ENCODE measurements at regions not wholly inside any gene's neighbourhood (a gene's known extent, or its start where the extent isn't known, plus 50 kb on each side); places are given as distances from the start of the nearest gene placed in this dataset.

DNA sequence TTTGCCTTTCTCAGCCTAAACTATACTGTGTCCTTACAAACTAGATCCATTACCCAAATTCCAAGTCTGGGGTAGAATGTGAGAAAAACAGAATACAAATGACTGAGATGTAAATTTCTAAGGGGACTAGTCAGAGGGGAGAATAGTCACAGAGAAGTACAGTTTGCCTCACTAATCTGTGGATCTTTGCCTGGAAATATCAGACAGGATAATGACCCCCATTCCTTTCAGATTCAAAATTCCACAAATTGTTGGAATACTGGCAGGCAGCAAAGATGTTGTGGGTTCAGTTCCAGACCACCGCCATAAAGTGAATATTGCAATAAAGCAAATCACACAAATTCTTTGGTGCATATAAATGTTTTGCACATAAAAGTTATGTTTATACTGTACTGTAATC is 762.8 kb upstream of the NR2F2 start:
- Histone ChIP-seq H3K9ac (ENCODE audit: low read depth, low read length, poor library complexity, severe bottlenecking) (no peak overlapping the region), H3K9me2 (replicated peaks; ENCODE audit: low read depth, low read length) (no peaks in the 10 kb centered on the region), H3K4me2 (ENCODE audit: low read depth, low read length, poor library complexity, severe bottlenecking) (no peak overlapping the region), H2AFZ (ENCODE audit: low read length) (no peak overlapping the region), H3K79me2 (ENCODE audit: insufficient read depth, low read length) (no peaks in the 10 kb centered on the region), H3K4me3 (ENCODE audit: low read length, poor library complexity, severe bottlenecking) (no peak overlapping the region), H3F3A (ENCODE audit: low read depth) (no peaks in the 10 kb centered on the region), H4K20me1 (ENCODE audit: insufficient read depth, low read length, poor library complexity, severe bottlenecking) (no peaks in the 10 kb centered on the region), H3K9me3 (ENCODE audit: insufficient read depth, low read depth, low read length) (no peaks in the 10 kb centered on the region), H3K4me1 (ENCODE audit: insufficient read depth, low read length, poor library complexity, severe bottlenecking) (no peaks in the 10 kb centered on the region), H3K27me3 (ENCODE audit: insufficient read depth, low read length, poor library complexity, severe bottlenecking) (no peaks in the 10 kb centered on the region), H3K36me3 (ENCODE audit: insufficient read depth, low read length) (no peaks in the 10 kb centered on the region)
- TF ChIP-seq EZH2phosphoT487 (IDR thresholded peaks at IDR 0.05; ENCODE audit: borderline replicate concordance): no peak
- TF ChIP-seq, protein P1, sequence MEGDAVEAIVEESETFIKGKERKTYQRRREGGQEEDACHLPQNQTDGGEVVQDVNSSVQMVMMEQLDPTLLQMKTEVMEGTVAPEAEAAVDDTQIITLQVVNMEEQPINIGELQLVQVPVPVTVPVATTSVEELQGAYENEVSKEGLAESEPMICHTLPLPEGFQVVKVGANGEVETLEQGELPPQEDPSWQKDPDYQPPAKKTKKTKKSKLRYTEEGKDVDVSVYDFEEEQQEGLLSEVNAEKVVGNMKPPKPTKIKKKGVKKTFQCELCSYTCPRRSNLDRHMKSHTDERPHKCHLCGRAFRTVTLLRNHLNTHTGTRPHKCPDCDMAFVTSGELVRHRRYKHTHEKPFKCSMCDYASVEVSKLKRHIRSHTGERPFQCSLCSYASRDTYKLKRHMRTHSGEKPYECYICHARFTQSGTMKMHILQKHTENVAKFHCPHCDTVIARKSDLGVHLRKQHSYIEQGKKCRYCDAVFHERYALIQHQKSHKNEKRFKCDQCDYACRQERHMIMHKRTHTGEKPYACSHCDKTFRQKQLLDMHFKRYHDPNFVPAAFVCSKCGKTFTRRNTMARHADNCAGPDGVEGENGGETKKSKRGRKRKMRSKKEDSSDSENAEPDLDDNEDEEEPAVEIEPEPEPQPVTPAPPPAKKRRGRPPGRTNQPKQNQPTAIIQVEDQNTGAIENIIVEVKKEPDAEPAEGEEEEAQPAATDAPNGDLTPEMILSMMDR (conservative IDR thresholded peaks at IDR 0.05; ENCODE audit: low read length): no peak

DNA sequence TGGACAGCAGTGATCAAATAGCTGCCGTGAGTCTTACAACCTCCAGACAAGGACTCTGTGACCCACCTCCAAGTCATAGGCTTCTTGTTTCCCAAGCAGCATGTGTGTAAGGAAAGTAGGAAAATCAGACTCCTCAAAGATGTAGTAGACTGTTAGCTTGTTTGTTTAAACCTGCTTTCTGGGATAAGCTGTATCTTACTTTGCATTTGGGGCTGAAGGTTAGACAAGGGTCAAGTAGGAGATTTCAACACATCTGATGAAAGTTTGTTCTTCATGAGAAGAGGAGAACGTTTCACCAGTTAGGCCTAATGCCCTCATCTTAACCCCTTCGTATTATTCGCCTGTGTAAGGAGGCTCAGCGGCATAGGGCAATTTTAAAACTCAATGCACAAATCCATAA is 756.4 kb upstream of the NR2F2 start:
- H3K79me2 ChIP-seq (ENCODE audit: insufficient read depth, low read length): no peaks in the 10 kb centered on the region
- TF ChIP-seq, protein P1 (conservative IDR thresholded peaks at IDR 0.05; ENCODE audit: low read length): no peak
- TF ChIP-seq EZH2phosphoT487 (IDR thresholded peaks at IDR 0.05; ENCODE audit: borderline replicate concordance): no peak

DNA sequence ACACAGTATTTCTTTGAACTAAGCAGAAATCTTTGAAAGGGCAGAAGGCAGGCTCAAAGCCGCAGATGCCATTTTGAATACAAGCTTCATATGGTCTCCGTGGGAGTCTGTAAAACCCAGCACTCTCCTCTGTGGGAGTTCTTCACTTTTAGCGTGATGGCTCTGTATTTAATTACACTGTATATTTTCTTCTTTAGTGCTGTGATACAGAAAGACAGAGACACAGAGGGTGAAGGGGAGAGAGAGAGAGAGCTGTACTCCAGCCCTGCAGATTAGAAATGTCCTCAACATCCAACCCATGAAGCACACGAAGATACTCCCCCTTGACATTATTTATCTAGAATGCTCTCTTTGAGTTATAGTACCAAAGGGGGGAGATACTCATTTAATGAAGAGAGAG is 752.6 kb upstream of the NR2F2 start:
- H3K79me2 ChIP-seq (ENCODE audit: insufficient read depth, low read length): no peaks in the 10 kb centered on the region
- H3K4me2 ChIP-seq (ENCODE audit: low read depth, low read length, poor library complexity, severe bottlenecking): no peak overlapping the region
- no peaks in the 10 kb centered on the region for H3K9me3 ChIP-seq (ENCODE audit: insufficient read depth, low read depth, low read length)
- H3K4me3 ChIP-seq (ENCODE audit: low read length, poor library complexity, severe bottlenecking): no peak overlapping the region
- no peak overlapping the region for H2AFZ ChIP-seq (ENCODE audit: low read length)
- peaks cover 3% of the 10 kb centered on the region for H3K27me3 ChIP-seq (ENCODE audit: insufficient read depth, low read length, poor library complexity, severe bottlenecking)
- no peaks in the 10 kb centered on the region for H3K36me3 ChIP-seq (ENCODE audit: insufficient read depth, low read length)
- no peak overlapping the region for H3K9ac ChIP-seq (ENCODE audit: low read depth, low read length, poor library complexity, severe bottlenecking)
- no peaks in the 10 kb centered on the region for H3F3A ChIP-seq (ENCODE audit: low read depth)
- H3K9me2 ChIP-seq (replicated peaks; ENCODE audit: low read depth, low read length): no peaks in the 10 kb centered on the region
- no peaks in the 10 kb centered on the region for H4K20me1 ChIP-seq (ENCODE audit: insufficient read depth, low read length, poor library complexity, severe bottlenecking)
- TF ChIP-seq, protein P1 (conservative IDR thresholded peaks at IDR 0.05; ENCODE audit: low read length): no peak
- TF ChIP-seq EZH2phosphoT487 (IDR thresholded peaks at IDR 0.05; ENCODE audit: borderline replicate concordance): no peak
- no peaks in the 10 kb centered on the region for H3K4me1 ChIP-seq (ENCODE audit: insufficient read depth, low read length, poor library complexity, severe bottlenecking)

More for the DNA sequence above, 756.4 kb upstream of the NR2F2 start:
- H3F3A ChIP-seq (ENCODE audit: low read depth): no peaks in the 10 kb centered on the region
- no peaks in the 10 kb centered on the region for H3K36me3 ChIP-seq (ENCODE audit: insufficient read depth, low read length)
- no peaks in the 10 kb centered on the region for H4K20me1 ChIP-seq (ENCODE audit: insufficient read depth, low read length, poor library complexity, severe bottlenecking)
- no peaks in the 10 kb centered on the region for H3K4me1 ChIP-seq (ENCODE audit: insufficient read depth, low read length, poor library complexity, severe bottlenecking)
- no peak overlapping the region for H3K9ac ChIP-seq (ENCODE audit: low read depth, low read length, poor library complexity, severe bottlenecking)
- no peaks in the 10 kb centered on the region for H3K27me3 ChIP-seq (ENCODE audit: insufficient read depth, low read length, poor library complexity, severe bottlenecking)
- no peaks in the 10 kb centered on the region for H3K9me3 ChIP-seq (ENCODE audit: insufficient read depth, low read depth, low read length)
- no peak overlapping the region for H3K4me3 ChIP-seq (ENCODE audit: low read length, poor library complexity, severe bottlenecking)
- H3K4me2 ChIP-seq (ENCODE audit: low read depth, low read length, poor library complexity, severe bottlenecking): no peak overlapping the region
- no peak overlapping the region for H2AFZ ChIP-seq (ENCODE audit: low read length)
- no peaks in the 10 kb centered on the region for H3K9me2 ChIP-seq (replicated peaks; ENCODE audit: low read depth, low read length)
